ENCODE measurements at regions not wholly inside any gene's neighbourhood (a gene's known extent, or its start where the extent isn't known, plus 50 kb on each side); places are given as distances from the start of the nearest gene placed in this dataset.
A peak's percentile ranks its signal among the peaks of the same experiment; 100 is the strongest.

DNA sequence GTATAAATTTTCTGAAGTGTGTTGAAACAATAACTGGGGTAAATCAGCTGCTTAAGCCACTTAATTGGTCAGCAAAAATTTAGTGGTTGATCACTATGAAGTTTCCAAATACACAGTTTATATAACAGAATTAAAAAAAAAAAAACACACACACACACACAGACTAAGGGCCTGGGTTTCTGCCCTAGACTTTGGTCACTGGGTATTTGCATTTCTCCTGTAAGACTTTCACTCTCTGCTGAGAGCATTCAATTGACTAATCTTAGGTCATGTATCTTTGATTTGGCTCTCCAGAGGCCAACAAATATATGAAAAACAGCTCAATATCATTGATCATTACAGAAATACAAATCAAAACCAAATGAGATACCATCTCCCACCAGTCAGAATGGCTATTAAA is 214.3 kb downstream of the KCNA4 start:
- DNase-seq (ENCODE audit: low read depth, low spot score): no peak
- in situ Hi-C loops (cut with HindIII; ENCODE audit: low pct_unique_long_range_greater_than_20kb, low sequenced_read_pairs): no loop called here

DNA sequence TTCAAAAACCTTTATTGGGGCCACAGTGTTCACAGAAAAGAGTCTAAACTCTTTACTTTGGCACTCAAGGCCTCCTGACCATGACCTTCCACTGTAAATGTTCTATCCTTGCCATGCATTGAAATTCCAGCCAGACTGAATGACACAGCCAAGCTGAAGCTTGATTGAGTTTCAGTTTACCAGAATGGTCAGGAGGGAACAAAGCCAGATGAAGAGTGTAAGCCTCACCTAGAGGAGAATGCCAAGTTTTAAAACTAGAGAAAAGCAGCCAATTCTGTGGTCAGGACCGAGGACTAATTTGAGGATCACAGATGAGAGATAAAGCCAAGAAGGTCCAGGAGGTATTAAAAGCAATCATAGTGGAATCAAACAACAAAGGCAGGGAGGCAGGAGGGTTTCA is 215.3 kb downstream of the KCNA4 start:
- no peak for DNase-seq (ENCODE audit: low read depth, low spot score)
- in situ Hi-C loops (cut with HindIII; ENCODE audit: low pct_unique_long_range_greater_than_20kb, low sequenced_read_pairs): no loop called here

- in situ Hi-C loops (cut with HindIII; ENCODE audit: low pct_unique_long_range_greater_than_20kb, low sequenced_read_pairs): no loop called here
Observed at GRCh38 chr11:29786092-29786491, 230.7 kb downstream of the KCNA4 start.

DNA sequence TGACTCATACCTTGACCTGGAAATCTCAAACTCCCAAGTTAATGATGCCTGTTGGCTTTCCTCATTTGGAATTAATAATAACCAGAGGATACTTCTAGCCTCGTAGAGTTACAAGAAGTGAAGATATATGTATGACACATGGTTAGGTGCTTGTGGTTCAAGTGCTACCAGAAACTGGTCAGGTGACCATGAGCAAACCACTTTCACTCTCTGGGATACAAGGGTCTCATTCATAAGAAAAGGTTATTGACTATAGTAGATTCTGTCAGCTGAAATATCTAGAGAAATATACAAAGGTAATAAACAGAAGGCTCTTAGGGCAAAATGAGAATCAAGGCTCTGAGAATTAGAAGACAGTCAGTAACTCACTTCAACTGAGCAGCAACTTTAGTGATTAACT is 233.3 kb downstream of the KCNA4 start:
- in situ Hi-C loops (cut with HindIII; ENCODE audit: low pct_unique_long_range_greater_than_20kb, low sequenced_read_pairs): no loop called here
- peak; percentile 93 for DNase-seq (ENCODE audit: low read depth, low spot score)

More at GRCh38 chr11:29786092-29786491, 230.7 kb downstream of the KCNA4 start:
- no peak for DNase-seq (ENCODE audit: low read depth, low spot score)

DNA sequence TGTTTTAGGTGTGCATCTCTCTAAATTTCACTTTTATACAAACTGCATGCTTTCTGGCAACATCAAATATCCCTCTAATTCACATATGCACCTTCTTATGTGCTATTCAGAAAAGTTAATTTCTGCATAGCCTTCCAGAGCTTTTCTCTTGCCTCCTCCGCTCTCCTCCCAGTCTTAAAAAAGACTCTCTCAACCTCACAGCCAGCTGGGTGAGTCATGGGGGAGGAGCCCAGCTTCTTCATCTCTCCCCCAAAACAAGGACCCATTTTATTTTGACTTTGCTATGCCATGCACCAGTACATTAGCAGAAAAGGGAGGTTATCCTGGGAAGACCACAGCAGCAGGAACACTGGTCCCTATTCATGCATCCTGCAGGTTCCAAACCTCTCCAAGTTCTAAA is 234.4 kb downstream of the KCNA4 start:
- DNase-seq (ENCODE audit: low read depth, low spot score): peak; percentile 81

DNA sequence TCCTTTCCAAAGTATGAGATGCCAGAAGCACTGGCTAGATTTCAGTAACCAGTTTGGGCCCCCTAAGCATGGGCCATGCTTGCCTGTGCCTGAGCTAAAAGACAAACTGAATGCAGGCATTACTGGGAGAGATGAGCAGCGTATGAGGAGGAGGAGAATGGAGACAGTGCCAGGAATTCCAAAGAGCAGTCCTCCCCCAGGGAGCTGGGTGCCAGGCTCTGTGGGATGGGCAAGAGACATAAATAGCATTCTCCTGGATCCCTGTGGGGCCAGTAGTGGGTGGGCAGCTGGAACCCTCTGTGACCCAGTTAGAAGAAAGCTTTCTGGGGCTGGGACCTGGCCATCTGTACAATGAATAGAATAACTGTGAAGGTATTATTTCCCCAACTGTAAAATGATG is 235.6 kb downstream of the KCNA4 start:
- in situ Hi-C loops (cut with HindIII; ENCODE audit: low pct_unique_long_range_greater_than_20kb, low sequenced_read_pairs): no loop called here
- DNase-seq (ENCODE audit: low read depth, low spot score): no peak

More for the DNA sequence above, 234.4 kb downstream of the KCNA4 start:
- in situ Hi-C loops (cut with HindIII; ENCODE audit: low pct_unique_long_range_greater_than_20kb, low sequenced_read_pairs): no loop called here

GRCh38 chr11:29780756-29781155 is 236.1 kb downstream of the KCNA4 start:
- in situ Hi-C loops (cut with HindIII; ENCODE audit: low pct_unique_long_range_greater_than_20kb, low sequenced_read_pairs): no loop called here
- no peak for DNase-seq (ENCODE audit: low read depth, low spot score)

DNA sequence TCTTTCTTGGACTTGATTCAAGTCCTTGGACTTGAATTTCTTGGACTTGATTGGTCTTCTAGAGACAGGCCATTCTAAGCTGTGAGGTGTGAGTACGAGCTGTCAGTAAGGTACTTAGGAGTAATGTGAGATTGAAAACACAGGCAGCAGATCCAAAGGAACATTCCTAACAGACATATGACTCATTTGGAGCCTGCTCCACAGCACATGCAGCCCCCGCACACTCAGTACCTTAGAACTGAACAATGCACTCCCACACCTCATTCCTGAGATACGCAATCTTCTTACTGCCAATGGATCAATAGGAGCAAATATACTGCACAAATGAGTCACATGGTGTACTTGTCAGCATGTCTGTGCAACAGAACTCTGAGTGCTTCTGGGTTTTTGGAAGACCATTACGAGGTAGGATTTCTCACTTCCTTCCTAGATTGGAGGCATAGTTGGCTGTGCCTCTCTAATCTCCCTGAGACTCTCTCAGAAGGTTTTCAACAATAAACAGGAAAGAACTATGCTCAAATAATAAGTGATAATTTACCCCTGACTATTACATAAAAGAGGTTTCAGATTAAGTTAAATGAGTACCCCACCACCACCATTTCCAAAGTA is 243.1 kb downstream of the KCNA4 start:
- in situ Hi-C loops (cut with HindIII; ENCODE audit: low pct_unique_long_range_greater_than_20kb, low sequenced_read_pairs): no loop called here
- no peak for DNase-seq (ENCODE audit: low read depth, low spot score)

- DNase-seq (ENCODE audit: low read depth, low spot score): no peak
- in situ Hi-C loops (cut with HindIII; ENCODE audit: low pct_unique_long_range_greater_than_20kb, low sequenced_read_pairs): no loop called here
Observed at GRCh38 chr11:29756871-29757270, 260.0 kb downstream of the KCNA4 start.

DNA sequence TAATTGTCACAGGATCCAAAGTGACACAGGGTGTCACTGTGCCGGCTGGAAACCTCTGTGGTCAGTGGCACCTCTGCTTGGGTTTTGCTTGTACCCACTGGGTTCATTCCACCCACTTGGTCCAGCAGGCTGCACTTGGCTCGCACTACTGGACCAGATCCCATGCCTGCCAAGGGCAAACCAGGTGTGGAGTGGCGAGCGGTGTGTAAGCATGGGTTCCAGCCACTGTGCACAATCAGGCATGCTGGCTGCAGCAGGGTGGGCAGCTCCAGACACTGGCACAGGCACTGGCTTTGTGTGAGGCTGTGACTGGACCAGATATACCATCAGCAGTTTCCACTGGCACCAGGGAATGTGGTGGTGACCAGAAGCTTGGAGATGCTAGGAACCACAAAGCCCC is 261.4 kb downstream of the KCNA4 start:
- in situ Hi-C loops (cut with HindIII; ENCODE audit: low pct_unique_long_range_greater_than_20kb, low sequenced_read_pairs): no loop called here

GRCh38 chr11:29751618-29752017 is 265.2 kb downstream of the KCNA4 start:
- no peak for DNase-seq (ENCODE audit: low read depth, low spot score)
- in situ Hi-C loops (cut with HindIII; ENCODE audit: low pct_unique_long_range_greater_than_20kb, low sequenced_read_pairs): no loop called here

More for the DNA sequence above, 261.4 kb downstream of the KCNA4 start:
- DNase-seq (ENCODE audit: low read depth, low spot score): no peak

GRCh38 chr11:29750392-29750791 is 266.4 kb downstream of the KCNA4 start:
- no peak for DNase-seq (ENCODE audit: low read depth, low spot score)
- in situ Hi-C loops (cut with HindIII; ENCODE audit: low pct_unique_long_range_greater_than_20kb, low sequenced_read_pairs): no loop called here

GRCh38 chr11:29734287-29734686 is 282.5 kb downstream of the KCNA4 start:
- DNase-seq (ENCODE audit: low read depth, low spot score): no peak
- in situ Hi-C loops (cut with HindIII; ENCODE audit: low pct_unique_long_range_greater_than_20kb, low sequenced_read_pairs): no loop called here

DNA sequence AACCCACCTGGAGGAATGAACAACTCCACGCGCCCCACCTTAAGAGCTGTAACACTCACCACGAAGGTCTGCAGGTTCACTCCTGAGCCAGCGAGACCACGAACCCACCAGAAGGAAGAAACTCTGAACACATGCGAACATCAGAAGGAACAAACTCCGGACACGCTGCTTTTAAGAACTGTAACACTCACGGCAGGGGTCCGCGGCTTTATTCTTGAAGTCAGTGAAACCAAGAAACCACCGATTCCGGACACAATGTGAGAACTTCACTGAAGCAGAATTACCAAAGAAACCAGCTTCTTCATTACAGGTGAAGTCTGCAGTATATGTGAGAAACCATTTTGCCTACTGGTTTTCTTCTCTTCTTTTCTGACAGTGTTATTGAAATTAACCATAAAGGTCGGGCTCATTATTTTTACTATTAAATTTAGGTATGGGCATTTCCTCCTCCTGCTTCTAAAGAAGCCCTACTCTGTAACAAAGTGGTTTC is 303.0 kb downstream of the KCNA4 start:
- in situ Hi-C loops (cut with HindIII; ENCODE audit: low pct_unique_long_range_greater_than_20kb, low sequenced_read_pairs): no loop called here
- no peak for DNase-seq (ENCODE audit: low read depth, low spot score)

DNA sequence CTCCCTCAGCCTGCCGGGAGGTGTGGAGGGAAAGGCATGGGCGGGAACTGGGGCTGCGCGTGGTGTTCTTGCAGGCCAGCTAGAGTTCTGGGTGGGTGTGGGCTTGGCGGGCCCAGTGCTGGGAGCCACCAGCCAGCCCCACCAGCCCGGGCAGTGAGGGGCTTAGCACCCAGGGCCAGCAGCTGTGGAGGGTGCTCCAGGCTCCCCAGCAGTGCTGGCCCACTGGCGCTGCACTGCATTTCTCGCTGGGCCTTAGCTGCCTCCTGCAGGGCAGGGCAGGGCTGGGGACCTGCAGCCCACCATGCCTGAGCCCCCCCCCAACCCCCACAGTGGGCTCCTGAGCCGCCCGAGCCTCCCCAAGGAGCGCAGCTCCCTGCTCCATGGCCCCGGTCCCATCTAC is 304.2 kb downstream of the KCNA4 start:
- in situ Hi-C loops (cut with HindIII; ENCODE audit: low pct_unique_long_range_greater_than_20kb, low sequenced_read_pairs): no loop called here
- DNase-seq (ENCODE audit: low read depth, low spot score): no peak

- DNase-seq (ENCODE audit: low read depth, low spot score): no peak
- in situ Hi-C loops (cut with HindIII; ENCODE audit: low pct_unique_long_range_greater_than_20kb, low sequenced_read_pairs): no loop called here
Observed at GRCh38 chr11:29707924-29708323, 308.9 kb downstream of the KCNA4 start.

DNA sequence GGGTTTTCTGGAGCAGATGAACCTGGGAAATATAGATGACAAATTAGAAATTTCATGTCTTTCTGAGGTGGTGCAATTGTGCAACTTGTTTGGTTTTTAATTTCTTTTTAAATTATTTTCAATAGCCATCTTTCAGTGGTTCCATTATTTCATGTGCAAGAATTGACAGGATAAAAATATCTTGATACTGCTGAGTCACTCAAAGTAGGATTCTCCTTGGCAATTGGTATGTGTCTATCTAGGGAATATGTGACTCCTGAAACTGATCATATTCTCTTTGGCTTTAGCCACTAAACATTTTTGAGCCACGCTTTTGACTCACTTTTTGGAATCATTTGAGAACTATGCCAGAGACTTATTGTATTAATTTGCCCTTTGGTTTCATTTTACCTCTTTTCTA is 331.5 kb downstream of the KCNA4 start:
- no peak for DNase-seq (ENCODE audit: low read depth, low spot score)
- in situ Hi-C loops (cut with HindIII; ENCODE audit: low pct_unique_long_range_greater_than_20kb, low sequenced_read_pairs): no loop called here

GRCh38 chr11:29682856-29683255 is 334.0 kb downstream of the KCNA4 start:
- in situ Hi-C loops (cut with HindIII; ENCODE audit: low pct_unique_long_range_greater_than_20kb, low sequenced_read_pairs): no loop called here

GRCh38 chr11:29679996-29680395 is 336.8 kb downstream of the KCNA4 start:
- DNase-seq (ENCODE audit: low read depth, low spot score): no peak
- in situ Hi-C loops (cut with HindIII; ENCODE audit: low pct_unique_long_range_greater_than_20kb, low sequenced_read_pairs): no loop called here

More at GRCh38 chr11:29682856-29683255, 334.0 kb downstream of the KCNA4 start:
- no peak for DNase-seq (ENCODE audit: low read depth, low spot score)

GRCh38 chr11:29676993-29677392 is 339.8 kb downstream of the KCNA4 start:
- in situ Hi-C loops (cut with HindIII; ENCODE audit: low pct_unique_long_range_greater_than_20kb, low sequenced_read_pairs): no loop called here

More at GRCh38 chr11:29676993-29677392, 339.8 kb downstream of the KCNA4 start:
- DNase-seq (ENCODE audit: low read depth, low spot score): no peak

All from SK-MEL-5 (cell line).